T-helper 1 cell treated with Interleukin-12 subunit alpha and Interleukin-12 subunit beta and Interleukin-4 antibody, amounts not matched to agents 30 μg/mL and 1 μg/mL, for 36 hours (primary cell): ENCODE measurements at regions not wholly inside any gene's neighbourhood (a gene's known extent, or its start where the extent isn't known, plus 50 kb on each side); places are given as distances from the start of the nearest gene placed in this dataset.
"Not testable (repeated sequence)": the region's sequence is repeated elsewhere in the genome, so short reads cannot be mapped to it uniquely, and the experiment has no call there.

Experiments
- H3K27ac Mint-ChIP-seq: one replicate; pipeline ENCODE4 v1.8.0; 2021; ENCODE audit warnings: mild to moderate bottlenecking, mixed read lengths
- H3K27me3 Mint-ChIP-seq: one replicate; pipeline ENCODE4 v1.8.0; 2021; ENCODE audit warnings: low read depth, mixed read lengths
- H3K36me3 Mint-ChIP-seq: one replicate; pipeline ENCODE4 v1.8.0; 2021; ENCODE audit warnings: low read depth, mixed read lengths
- H3K4me1 Mint-ChIP-seq: one replicate; pipeline ENCODE4 v1.8.0; 2021; ENCODE audit warnings: low read depth, mixed read lengths
- H3K4me3 Mint-ChIP-seq: one replicate; pipeline ENCODE4 v1.8.0; 2021; ENCODE audit warnings: mild to moderate bottlenecking, moderate library complexity, mixed read lengths
- H3K9me3 Mint-ChIP-seq: one replicate; pipeline ENCODE4 v1.8.0; 2021; ENCODE audit warnings: mixed read lengths

DNA sequence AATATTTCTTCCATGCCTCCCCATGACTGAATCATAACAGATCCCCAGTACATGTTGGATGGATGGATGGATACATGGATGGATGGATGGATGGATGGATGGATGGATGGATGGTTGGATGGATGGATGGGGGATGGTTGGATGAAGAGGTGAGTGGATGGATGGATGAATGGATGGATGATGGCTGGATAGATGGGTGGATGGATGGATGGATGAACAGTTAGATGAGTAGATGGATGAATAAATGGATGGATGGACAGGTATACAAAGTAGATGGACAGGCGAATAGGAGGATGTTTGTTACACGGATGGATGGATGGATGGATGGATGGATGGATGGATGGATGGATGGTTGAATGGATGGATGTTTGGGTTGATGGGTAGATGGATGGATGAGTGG lies 120.0 kb upstream of the HAND1 start:
- Mint-ChIP-seq H3K27ac (no peak overlapping the region), H3K4me1 (no peaks in the 10 kb centered on the region), H3K36me3 (no peaks in the 10 kb centered on the region), H3K9me3 (no peaks in the 10 kb centered on the region), H3K27me3 (peaks cover 12% of the 10 kb centered on the region), H3K4me3 (no peak overlapping the region)

DNA sequence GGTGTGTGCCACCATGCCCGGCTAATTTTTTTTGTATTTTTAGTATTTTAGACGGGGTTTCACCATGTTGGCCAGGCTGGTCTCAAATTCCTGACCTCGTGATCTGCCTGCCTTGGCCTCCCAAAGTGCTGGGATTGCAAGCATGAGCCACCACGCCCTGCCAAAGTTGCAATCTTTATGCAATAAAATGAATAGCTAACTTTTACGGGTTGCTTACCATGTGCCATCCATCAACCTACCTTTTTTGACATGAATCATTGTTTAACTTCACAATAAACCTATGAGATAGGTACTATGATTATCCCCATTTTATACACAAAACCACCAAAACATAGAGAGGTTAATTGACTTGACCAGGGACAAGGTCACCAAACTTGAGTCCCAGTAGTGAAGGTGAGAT lies 118.8 kb upstream of the HAND1 start:
- not testable (repeated sequence) for H3K27me3 Mint-ChIP-seq, H3K4me1 Mint-ChIP-seq, H3K9me3 Mint-ChIP-seq, H3K36me3 Mint-ChIP-seq, H3K27ac Mint-ChIP-seq, H3K4me3 Mint-ChIP-seq

- Mint-ChIP-seq H3K4me3 (no peak overlapping the region), H3K27me3 (peaks cover 5% of the 10 kb centered on the region), H3K4me1 (no peaks in the 10 kb centered on the region), H3K9me3 (no peaks in the 10 kb centered on the region), H3K36me3 (no peaks in the 10 kb centered on the region), H3K27ac (no peak overlapping the region)
Measured at GRCh38 chr5:154595662-154596061, 117.6 kb upstream of the HAND1 start.

GRCh38 chr5:154593796-154594195 lies 115.8 kb upstream of the HAND1 start:
- peaks cover 5% of the 10 kb centered on the region for H3K27me3 Mint-ChIP-seq
- no peak overlapping the region for H3K27ac Mint-ChIP-seq
- H3K4me3 Mint-ChIP-seq: no peak overlapping the region
- no peaks in the 10 kb centered on the region for H3K36me3 Mint-ChIP-seq
- no peaks in the 10 kb centered on the region for H3K4me1 Mint-ChIP-seq
- H3K9me3 Mint-ChIP-seq: no peaks in the 10 kb centered on the region

DNA sequence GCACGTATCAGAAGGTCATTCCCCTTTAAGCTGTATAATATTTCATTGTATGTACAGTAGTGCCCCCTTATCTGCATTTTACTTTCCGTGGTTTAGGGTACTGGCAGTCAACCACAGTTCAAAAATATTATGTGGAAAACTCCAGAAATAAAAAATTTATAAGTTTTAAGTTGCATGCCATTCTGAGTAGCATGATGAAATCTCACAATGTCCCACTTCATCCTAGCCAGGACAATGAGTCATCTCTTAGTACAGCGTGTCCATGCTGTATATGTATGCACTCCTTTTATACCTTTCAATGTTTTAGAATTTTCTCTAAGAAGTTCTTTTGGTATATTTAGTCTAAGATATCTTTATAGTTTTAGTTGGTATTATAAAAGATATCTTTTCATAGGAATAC lies 115.0 kb upstream of the HAND1 start:
- Mint-ChIP-seq H3K36me3 (no peaks in the 10 kb centered on the region), H3K27ac (no peak overlapping the region), H3K9me3 (no peaks in the 10 kb centered on the region), H3K4me3 (no peak overlapping the region), H3K4me1 (no peaks in the 10 kb centered on the region), H3K27me3 (peaks cover 3% of the 10 kb centered on the region)

GRCh38 chr5:154590093-154590724 lies 112.2 kb upstream of the HAND1 start:
- no peak overlapping the region for H3K27ac Mint-ChIP-seq
- H3K36me3 Mint-ChIP-seq: no peaks in the 10 kb centered on the region
- no peaks in the 10 kb centered on the region for H3K4me1 Mint-ChIP-seq
- no peak overlapping the region for H3K4me3 Mint-ChIP-seq
- H3K9me3 Mint-ChIP-seq: no peaks in the 10 kb centered on the region
- peaks cover 8% of the 10 kb centered on the region for H3K27me3 Mint-ChIP-seq

DNA sequence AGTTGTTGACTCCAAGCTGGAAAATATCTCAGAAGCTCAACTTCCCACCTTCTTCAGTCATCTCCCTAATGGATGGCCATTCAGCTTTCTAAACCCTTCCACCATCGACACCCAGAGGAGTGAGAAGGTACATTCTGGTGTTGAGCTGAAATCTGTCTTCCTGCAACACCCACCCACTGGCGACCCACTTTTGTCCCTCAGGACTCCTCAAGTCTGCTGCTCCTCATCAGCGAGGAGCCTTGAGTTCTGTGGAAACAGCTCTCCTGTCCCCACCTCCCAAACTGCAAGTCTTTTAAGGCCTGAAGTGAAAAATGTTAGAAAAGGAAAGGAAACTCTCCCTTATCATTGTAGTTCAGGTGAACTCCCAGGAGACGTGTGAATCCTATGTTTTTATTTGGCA lies 111.5 kb upstream of the HAND1 start:
- H3K4me1 Mint-ChIP-seq: no peaks in the 10 kb centered on the region
- H3K4me3 Mint-ChIP-seq: no peak overlapping the region

GRCh38 chr5:154588833-154589425 lies 110.9 kb upstream of the HAND1 start:
- peaks cover 12% of the 10 kb centered on the region for H3K27me3 Mint-ChIP-seq
- H3K36me3 Mint-ChIP-seq, H3K4me1 Mint-ChIP-seq, H3K27ac Mint-ChIP-seq, H3K9me3 Mint-ChIP-seq, H3K4me3 Mint-ChIP-seq: not testable (repeated sequence)

More for the DNA sequence above, 111.5 kb upstream of the HAND1 start:
- Mint-ChIP-seq H3K36me3 (no peaks in the 10 kb centered on the region), H3K27ac (no peak overlapping the region), H3K9me3 (no peaks in the 10 kb centered on the region), H3K27me3 (peaks cover 12% of the 10 kb centered on the region)

GRCh38 chr5:154588091-154588774 lies 110.2 kb upstream of the HAND1 start:
- no peak overlapping the region for H3K27ac Mint-ChIP-seq
- H3K9me3 Mint-ChIP-seq: no peaks in the 10 kb centered on the region
- H3K36me3 Mint-ChIP-seq: no peaks in the 10 kb centered on the region
- no peak overlapping the region for H3K4me3 Mint-ChIP-seq
- no peaks in the 10 kb centered on the region for H3K4me1 Mint-ChIP-seq
- peaks cover 12% of the 10 kb centered on the region for H3K27me3 Mint-ChIP-seq

DNA sequence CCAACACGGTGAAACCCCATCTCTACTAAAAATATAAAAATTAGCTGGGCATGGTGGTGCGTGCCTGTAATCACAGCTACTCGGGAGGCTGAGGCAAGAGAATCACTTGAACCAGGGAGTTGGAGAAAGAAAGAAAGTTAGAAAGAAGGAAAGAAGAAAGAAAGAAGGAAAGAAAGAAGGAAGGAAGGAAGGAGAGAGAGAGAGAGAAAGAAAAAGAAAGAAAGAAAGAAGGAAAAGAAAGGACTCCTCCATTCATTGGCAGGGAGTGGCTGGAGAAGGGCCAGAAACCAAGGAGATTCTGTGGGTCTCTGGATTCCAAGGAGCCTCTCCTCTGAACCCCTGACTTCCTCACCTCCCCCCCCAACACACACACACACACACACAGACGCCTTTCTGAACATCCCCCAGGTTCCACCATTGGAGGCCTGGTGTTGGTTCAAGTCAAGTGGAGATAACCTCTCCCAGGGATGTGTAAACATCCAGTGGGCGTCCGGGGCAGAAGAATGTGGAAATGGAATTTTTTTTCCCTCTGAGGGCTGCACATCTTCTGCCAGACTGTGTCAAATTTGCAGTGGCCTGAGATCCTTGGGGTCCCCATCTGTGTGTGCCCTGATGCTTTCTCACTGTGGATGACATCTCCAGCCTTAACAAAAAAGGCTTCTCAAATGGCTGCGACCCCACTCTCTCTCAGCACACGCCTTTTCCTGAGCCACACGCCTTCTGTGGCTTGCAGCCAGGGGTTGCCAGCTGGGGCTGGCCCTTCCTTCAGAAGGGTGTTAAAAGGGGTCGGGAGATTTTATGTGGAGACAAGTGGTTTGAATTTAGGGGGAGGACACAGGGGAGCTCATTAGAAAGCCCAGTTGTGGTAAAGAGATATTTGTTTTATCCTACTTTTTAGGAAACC lies 109.3 kb upstream of the HAND1 start:
- Mint-ChIP-seq H3K27ac (no peak overlapping the region), H3K9me3 (no peaks in the 10 kb centered on the region), H3K27me3 (peaks cover 12% of the 10 kb centered on the region), H3K4me3 (no peak overlapping the region), H3K36me3 (no peaks in the 10 kb centered on the region), H3K4me1 (no peaks in the 10 kb centered on the region)

DNA sequence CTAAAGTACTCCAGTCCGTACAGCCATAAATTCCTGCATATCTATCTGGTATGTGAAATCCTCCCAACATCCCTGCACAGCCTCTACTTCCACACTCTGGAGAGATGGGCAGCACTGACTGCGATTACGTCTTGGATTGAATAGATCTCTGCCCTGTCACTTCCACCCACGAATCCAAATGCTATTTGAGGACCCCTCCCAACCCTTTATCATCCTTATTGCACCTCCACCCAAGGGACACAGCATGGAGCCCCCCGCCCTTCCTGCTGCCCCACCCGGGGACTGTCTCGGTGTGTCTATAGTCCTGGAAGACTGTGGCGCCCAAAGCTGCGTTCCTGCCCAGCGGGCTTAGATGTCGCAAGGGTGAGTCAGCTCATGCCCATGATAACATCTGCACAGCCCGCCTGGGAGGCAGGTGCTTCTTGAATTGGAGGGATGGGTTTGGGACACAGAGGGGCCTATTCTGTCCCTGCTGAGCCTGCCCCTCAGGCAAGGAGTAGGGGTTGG lies 105.7 kb upstream of the HAND1 start:
- Mint-ChIP-seq H3K4me1 (no peaks in the 10 kb centered on the region), H3K27me3 (peaks cover 12% of the 10 kb centered on the region), H3K36me3 (no peaks in the 10 kb centered on the region), H3K9me3 (no peaks in the 10 kb centered on the region), H3K4me3 (no peak overlapping the region), H3K27ac (no peak overlapping the region)

- Mint-ChIP-seq H3K4me3 (no peak overlapping the region), H3K27ac (no peak overlapping the region), H3K36me3 (no peaks in the 10 kb centered on the region), H3K4me1 (no peaks in the 10 kb centered on the region), H3K9me3 (no peaks in the 10 kb centered on the region), H3K27me3 (peaks cover 22% of the 10 kb centered on the region)
Measured at GRCh38 chr5:154580422-154580821, 102.4 kb upstream of the HAND1 start.

DNA sequence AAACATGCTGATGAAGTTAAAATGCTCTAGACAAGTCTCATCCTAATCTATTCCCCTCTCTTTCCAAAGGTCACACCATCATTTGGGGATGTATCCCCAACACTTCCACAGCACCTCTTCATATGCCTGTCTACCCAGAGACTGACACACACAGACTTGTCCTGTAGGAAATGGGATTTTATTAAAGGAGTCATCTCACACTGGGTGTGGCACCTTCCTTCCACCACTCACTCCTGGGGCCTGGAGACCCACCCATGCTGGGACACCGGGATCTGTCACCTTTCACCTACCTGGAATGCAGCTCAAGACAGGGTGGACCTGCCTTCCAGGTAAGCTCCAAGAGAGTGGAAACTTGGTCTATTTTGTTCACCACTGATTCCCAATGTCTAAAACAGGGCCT lies 99.4 kb upstream of the HAND1 start:
- Mint-ChIP-seq H3K36me3 (no peaks in the 10 kb centered on the region), H3K4me3 (no peak overlapping the region), H3K4me1 (no peaks in the 10 kb centered on the region), H3K27me3 (peaks cover 32% of the 10 kb centered on the region), H3K9me3 (no peaks in the 10 kb centered on the region), H3K27ac (no peak overlapping the region)

DNA sequence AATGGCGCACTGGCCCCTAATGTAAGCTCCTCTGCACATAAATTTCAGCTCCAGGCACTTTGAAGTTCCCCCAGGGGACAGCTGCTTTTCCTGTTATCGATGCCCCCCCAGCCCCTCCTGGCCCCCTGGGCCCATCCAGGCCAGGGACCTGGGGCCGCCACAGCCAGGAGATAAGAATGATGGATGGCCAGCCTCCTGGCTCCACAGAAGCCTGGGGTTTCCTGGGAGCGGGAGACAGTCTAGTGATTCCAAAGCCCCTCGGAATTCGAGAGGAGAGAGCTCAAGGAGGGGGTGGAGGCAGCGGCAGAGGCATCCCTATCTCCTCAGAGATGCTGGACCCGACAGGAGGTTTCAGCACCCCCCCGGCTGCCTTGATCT lies 98.4 kb upstream of the HAND1 start:
- H3K9me3 Mint-ChIP-seq: no peaks in the 10 kb centered on the region
- H3K27ac Mint-ChIP-seq: no peak overlapping the region
- H3K27me3 Mint-ChIP-seq: peaks cover 32% of the 10 kb centered on the region
- no peaks in the 10 kb centered on the region for H3K4me1 Mint-ChIP-seq
- no peak overlapping the region for H3K4me3 Mint-ChIP-seq
- no peaks in the 10 kb centered on the region for H3K36me3 Mint-ChIP-seq
